Skin of body (tissue), 1 donor: ENCODE measurements at regions not wholly inside any gene's neighbourhood (a gene's known extent, or its start where the extent isn't known, plus 50 kb on each side); places are given as distances from the start of the nearest gene placed in this dataset.

Experiments used
- DNase-seq: peaks from one replicate; lab custom pipeline; 2025; lab: John Stamatoyannopoulos, UW

- DNase-seq = no peak
Observed at GRCh38 chr13:106821979-106822378, 254.0 kb upstream of the ARGLU1 start.

GRCh38 chr13:106819413-106820180, 251.7 kb upstream of the ARGLU1 start:
- DNase-seq = no peak

GRCh38 chr13:106818971-106819370, 251.0 kb upstream of the ARGLU1 start:
- no peak for DNase-seq

GRCh38 chr13:106815545-106815944, 247.6 kb upstream of the ARGLU1 start:
- no peak for DNase-seq

- DNase-seq = no peak
Observed at GRCh38 chr13:106814463-106814862, 246.5 kb upstream of the ARGLU1 start.

GRCh38 chr13:106810069-106810468, 242.1 kb upstream of the ARGLU1 start:
- no peak for DNase-seq

- DNase-seq = no peak
Observed at GRCh38 chr13:106804991-106805390, 237.1 kb upstream of the ARGLU1 start.

- DNase-seq = no peak
Observed at GRCh38 chr13:106802917-106803316, 235.0 kb upstream of the ARGLU1 start.

- DNase-seq = no peak
Observed at GRCh38 chr13:106799781-106800335, 231.9 kb upstream of the ARGLU1 start.

- DNase-seq = no peak
Observed at GRCh38 chr13:106797081-106797640, 229.2 kb upstream of the ARGLU1 start.

GRCh38 chr13:106796280-106797047, 228.5 kb upstream of the ARGLU1 start:
- no peak for DNase-seq

GRCh38 chr13:106795847-106796246, 227.9 kb upstream of the ARGLU1 start:
- DNase-seq = no peak

- DNase-seq = no peak
Observed at GRCh38 chr13:106794117-106794516, 226.2 kb upstream of the ARGLU1 start.

- no peak for DNase-seq
Observed at GRCh38 chr13:106789911-106790310, 222.0 kb upstream of the ARGLU1 start.

GRCh38 chr13:106786006-106786563, 218.1 kb upstream of the ARGLU1 start:
- no peak for DNase-seq

- DNase-seq = no peak
Observed at GRCh38 chr13:106774621-106775020, 206.7 kb upstream of the ARGLU1 start.

- DNase-seq = no peak
Observed at GRCh38 chr13:106772006-106772601, 204.2 kb upstream of the ARGLU1 start.

- DNase-seq = no peak
Observed at GRCh38 chr13:106768991-106769390, 201.1 kb upstream of the ARGLU1 start.

- no peak for DNase-seq
Observed at GRCh38 chr13:106762708-106763107, 194.8 kb upstream of the ARGLU1 start.

GRCh38 chr13:106756446-106756845, 188.5 kb upstream of the ARGLU1 start:
- DNase-seq = no peak

GRCh38 chr13:106755542-106755941, 187.6 kb upstream of the ARGLU1 start:
- no peak for DNase-seq
